AG09319 (cell line): ENCODE measurements at regions not wholly inside any gene's neighbourhood (a gene's known extent, or its start where the extent isn't known, plus 50 kb on each side); places are given as distances from the start of the nearest gene placed in this dataset.
A peak's percentile ranks its signal among the peaks of the same experiment; 100 is the strongest.

Experiments
- DNase-seq: peaks from one replicate; pipeline ENCODE4 v3.0.0-alpha.2; 2010; ENCODE audit warnings: low read depth; ENCODE audit errors: extremely low read depth
- CTCF ChIP-seq: IDR thresholded peaks from 2 replicates; pipeline ENCODE4 v1.5.1; 2011; ENCODE audit warnings: low read depth, mild to moderate bottlenecking, inconsistent platforms, low read length, moderate library complexity

GRCh38 chr20:24317224-24317623 lies 152.2 kb upstream of the SYNDIG1 start:
- DNase-seq: no peak
- TF ChIP-seq CTCF: no peak

GRCh38 chr20:24316731-24317130 lies 152.7 kb upstream of the SYNDIG1 start:
- TF ChIP-seq CTCF: no peak
- no peak for DNase-seq

DNA sequence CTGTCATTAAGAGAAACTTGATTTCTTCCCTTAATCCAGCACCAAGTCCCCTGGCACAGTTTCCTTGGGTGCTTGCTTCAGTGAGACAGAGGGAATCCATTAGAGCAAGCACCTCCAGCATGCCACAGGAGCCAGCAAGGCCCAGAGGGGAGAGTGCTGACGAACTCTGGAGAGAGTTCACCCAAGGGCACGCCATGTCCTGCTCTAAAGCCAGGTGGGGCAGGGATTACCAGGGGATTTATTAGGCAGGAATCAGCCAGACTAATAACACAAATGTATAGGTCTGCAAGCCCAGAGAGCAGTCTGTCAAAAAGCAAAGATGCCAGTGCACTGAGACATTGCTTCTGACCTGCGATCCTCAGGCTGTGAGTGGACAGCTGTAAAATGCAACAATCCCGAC lies 155.4 kb upstream of the SYNDIG1 start:
- no peak for TF ChIP-seq CTCF
- DNase-seq: no peak

GRCh38 chr20:24309596-24309995 lies 159.8 kb upstream of the SYNDIG1 start:
- no peak for DNase-seq
- TF ChIP-seq CTCF: no peak

- TF ChIP-seq CTCF: no peak
- DNase-seq: no peak
These were observed 164.1 kb upstream of the SYNDIG1 start for GRCh38 chr20:24305371-24305770.

DNA sequence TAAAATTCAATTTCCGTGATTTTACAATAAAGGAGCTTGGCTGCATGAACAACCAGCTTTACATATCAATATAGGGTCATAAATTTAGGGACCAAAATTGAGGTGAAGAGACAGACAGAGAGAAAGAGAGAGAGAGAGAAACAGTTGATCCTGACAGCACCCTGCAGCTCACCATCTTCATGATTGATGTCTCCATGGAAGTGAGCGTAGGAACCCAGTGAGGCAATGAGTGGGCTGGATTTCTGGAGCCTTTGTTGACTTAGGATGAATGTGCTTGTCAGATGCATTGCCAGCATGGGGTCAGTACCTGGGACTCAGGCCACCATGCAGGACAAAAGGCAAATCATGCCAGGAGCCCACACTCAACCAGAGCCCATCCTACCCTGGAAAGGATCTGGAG lies 165.1 kb upstream of the SYNDIG1 start:
- no peak for DNase-seq
- TF ChIP-seq CTCF: no peak

DNA sequence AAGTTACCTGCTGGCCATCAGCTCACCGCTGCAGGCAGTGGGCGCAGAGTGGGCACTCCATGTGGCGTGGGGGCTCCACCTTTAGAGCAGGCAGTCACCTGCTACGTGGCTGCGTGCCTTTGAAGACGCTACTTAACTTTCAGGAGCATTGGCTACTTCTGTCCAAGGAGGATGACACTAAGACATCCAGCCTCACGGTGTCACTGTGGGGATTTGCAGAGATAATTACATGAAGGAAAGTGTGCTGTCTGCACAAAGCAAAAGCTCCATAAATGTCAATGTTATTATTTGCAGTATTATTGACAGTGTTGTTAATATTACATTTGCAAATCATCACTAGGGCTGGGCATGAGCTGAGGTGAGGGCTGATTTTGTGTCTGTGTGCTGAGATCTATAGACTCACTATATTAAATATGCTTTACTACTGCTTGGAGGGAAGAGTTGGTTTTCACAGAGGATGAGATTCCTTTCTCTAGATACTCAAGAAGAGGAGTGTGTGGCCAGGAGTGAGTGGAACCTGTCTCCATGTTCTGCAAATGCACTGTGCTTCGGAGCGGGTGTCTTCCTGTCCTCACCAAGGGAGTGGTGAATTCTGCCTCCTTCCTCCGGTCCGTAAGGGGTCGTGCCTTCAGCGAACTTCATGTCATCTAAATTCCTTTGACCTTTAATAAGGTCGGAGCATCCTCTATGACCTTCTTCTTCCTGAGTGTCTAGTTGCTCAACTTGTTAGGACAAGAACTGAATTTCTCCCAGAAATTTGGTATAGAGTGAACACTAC lies 165.8 kb upstream of the SYNDIG1 start:
- DNase-seq: no peak
- TF ChIP-seq CTCF: peak; percentile 10
